ENCODE measurements at regions not wholly inside any gene's neighbourhood (a gene's known extent, or its start where the extent isn't known, plus 50 kb on each side); places are given as distances from the start of the nearest gene placed in this dataset.
A peak's percentile ranks its signal among the peaks of the same experiment; 100 is the strongest.

DNA sequence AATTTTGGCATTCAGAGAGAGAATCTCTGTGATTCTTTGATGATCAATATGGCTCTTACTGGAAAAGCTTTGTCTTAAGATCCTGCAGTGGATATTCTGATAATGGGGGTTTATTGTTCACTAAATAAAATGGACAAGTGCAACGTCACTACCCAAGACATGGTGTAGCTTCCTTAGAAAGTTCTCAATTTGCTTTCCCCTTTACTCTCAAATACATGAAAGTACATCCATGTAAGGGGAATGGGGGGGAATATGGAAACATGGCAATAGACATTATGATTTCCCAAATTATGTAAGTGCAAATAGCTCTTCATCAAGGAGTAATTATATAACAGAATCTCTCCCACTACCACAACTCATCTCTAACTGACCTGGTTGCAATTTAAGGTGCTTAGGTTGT lies 126.3 kb upstream of the DPYD start:
- peaks cover 71% of the 10 kb centered on the region for H3K27me3 ChIP-seq
- intact Hi-C loops (cut with DNase I) = no loop called here

DNA sequence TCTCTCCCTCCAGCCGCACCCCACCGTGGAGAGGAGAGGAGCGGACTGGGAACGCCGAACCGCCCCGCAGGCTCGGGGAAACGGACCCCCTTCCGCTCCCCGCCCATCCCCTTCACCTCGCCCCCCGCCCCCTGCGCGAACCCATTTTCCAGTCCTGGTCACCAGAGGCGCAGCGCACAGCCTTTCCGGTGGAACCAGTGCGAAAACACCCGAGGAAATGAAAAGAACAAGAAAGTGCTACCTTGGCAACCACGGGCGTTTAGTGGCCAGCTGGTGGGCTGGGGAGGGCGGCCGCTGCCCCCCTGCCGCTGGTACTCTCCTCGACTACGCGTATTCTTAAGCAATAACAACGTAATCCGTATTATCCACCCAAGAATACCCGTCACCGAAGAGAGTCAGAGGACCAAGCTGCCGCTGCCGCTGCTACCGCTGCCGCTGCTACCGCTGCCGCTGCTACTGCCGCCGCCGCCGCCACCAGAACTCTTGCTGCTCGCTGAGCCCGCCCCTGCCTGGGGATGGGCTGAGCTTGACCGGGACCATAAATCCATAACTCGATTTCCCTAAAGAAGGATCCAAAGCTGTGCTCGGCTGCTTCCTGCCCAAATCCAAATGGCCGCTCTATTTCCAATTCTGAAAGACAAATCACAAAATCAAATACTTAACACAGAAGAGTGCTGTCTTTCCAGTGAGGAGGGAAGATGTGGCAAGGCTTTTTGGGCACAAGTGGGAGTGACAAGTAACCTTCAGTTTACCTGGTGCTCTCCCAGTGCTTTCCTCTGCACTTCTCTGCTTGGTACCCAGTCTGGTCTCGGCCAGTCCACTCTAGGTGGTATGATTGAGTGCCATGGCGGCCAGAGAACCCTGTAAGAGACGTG lies 125.2 kb upstream of the DPYD start:
- no peak for DNase-seq
- intact Hi-C loops (cut with DNase I) = no loop called here
- peak overlapping the region; percentile 48 for H3K4me3 ChIP-seq
- no peaks in the 10 kb centered on the region for H3K9me3 ChIP-seq
- H3K27me3 ChIP-seq = peaks cover 77% of the 10 kb centered on the region
- H3K27ac ChIP-seq = no peak overlapping the region
- H3K4me1 ChIP-seq = peaks cover 6% of the 10 kb centered on the region
- ATAC-seq = no peak
- TF ChIP-seq, protein P1, sequence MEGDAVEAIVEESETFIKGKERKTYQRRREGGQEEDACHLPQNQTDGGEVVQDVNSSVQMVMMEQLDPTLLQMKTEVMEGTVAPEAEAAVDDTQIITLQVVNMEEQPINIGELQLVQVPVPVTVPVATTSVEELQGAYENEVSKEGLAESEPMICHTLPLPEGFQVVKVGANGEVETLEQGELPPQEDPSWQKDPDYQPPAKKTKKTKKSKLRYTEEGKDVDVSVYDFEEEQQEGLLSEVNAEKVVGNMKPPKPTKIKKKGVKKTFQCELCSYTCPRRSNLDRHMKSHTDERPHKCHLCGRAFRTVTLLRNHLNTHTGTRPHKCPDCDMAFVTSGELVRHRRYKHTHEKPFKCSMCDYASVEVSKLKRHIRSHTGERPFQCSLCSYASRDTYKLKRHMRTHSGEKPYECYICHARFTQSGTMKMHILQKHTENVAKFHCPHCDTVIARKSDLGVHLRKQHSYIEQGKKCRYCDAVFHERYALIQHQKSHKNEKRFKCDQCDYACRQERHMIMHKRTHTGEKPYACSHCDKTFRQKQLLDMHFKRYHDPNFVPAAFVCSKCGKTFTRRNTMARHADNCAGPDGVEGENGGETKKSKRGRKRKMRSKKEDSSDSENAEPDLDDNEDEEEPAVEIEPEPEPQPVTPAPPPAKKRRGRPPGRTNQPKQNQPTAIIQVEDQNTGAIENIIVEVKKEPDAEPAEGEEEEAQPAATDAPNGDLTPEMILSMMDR (IDR thresholded peaks at IDR 0.05) = no peak
- no peaks in the 10 kb centered on the region for H3K36me3 ChIP-seq

More for the DNA sequence above, 126.3 kb upstream of the DPYD start:
- Histone ChIP-seq H3K27ac (no peak overlapping the region), H3K9me3 (no peaks in the 10 kb centered on the region), H3K4me3 (no peak overlapping the region), H3K36me3 (no peaks in the 10 kb centered on the region), H3K4me1 (peaks cover 6% of the 10 kb centered on the region)
- TF ChIP-seq, protein P1 (IDR thresholded peaks at IDR 0.05) = no peak
- no peak for ATAC-seq
- DNase-seq = no peak

DNA sequence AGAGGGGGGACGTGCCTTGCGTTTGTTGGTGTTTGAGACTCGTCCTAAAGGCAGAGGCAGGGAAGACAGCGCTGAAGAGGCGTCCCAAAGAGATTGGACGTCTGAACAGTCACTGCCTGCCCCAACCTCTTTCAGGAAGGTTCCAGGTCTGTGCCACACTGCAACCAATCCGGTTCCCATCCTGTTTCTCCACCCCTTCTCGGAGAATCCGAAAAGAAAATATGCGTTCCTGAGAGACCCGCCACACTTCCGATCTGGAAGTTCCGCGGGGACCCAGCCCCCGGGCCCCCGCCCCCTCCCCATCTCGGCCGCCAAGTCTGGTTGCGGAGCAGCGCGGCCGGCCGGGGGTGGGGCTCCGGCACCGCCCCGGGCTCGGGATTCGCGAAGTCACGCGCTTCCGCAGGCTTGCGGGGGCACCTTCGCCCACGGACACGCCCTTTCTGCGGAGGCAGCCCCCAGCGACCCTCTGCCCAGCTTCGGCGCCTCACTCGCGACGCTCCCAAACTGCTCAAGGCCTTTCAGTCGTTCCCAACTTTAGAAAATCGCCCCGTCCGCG lies 124.5 kb upstream of the DPYD start:
- ATAC-seq = peak; percentile 33
- intact Hi-C loops (cut with DNase I) = no loop called here
- no peaks in the 10 kb centered on the region for H3K36me3 ChIP-seq
- TF ChIP-seq, protein P1 (IDR thresholded peaks at IDR 0.05) = no peak
- DNase-seq = no peak
- H3K9me3 ChIP-seq = no peaks in the 10 kb centered on the region
- H3K4me1 ChIP-seq = peaks cover 6% of the 10 kb centered on the region
- H3K27me3 ChIP-seq = peaks cover 73% of the 10 kb centered on the region
- no peak overlapping the region for H3K27ac ChIP-seq
- H3K4me3 ChIP-seq = peak overlapping the region; percentile 48

DNA sequence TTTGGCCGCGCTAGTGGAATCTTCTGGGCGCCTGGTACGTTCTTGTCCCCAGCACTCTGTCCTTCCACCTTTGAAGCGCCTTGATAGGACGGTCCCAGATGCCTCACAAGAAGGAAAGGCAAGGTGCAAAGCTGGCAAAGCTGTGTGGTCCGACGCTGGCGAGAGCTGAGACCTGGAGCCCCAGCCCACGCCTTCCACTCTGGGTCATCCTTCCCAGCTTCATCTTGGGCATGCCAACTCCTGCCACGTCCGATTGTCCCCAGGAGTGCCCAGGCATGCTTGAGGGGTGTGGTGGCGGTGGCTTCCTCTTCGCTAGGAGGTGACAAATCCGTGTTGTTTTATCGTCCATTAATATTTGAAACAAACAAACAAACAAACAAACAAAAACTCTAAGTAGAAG lies 123.9 kb upstream of the DPYD start:
- H3K36me3 ChIP-seq = no peaks in the 10 kb centered on the region
- no peaks in the 10 kb centered on the region for H3K9me3 ChIP-seq
- H3K4me3 ChIP-seq = peak overlapping the region; percentile 48
- no peak for ATAC-seq
- H3K27ac ChIP-seq = no peak overlapping the region
- H3K27me3 ChIP-seq = peaks cover 68% of the 10 kb centered on the region
- intact Hi-C loops (cut with DNase I) = no loop called here
- DNase-seq = no peak
- TF ChIP-seq, protein P1 (IDR thresholded peaks at IDR 0.05) = no peak
- peaks cover 6% of the 10 kb centered on the region for H3K4me1 ChIP-seq

DNA sequence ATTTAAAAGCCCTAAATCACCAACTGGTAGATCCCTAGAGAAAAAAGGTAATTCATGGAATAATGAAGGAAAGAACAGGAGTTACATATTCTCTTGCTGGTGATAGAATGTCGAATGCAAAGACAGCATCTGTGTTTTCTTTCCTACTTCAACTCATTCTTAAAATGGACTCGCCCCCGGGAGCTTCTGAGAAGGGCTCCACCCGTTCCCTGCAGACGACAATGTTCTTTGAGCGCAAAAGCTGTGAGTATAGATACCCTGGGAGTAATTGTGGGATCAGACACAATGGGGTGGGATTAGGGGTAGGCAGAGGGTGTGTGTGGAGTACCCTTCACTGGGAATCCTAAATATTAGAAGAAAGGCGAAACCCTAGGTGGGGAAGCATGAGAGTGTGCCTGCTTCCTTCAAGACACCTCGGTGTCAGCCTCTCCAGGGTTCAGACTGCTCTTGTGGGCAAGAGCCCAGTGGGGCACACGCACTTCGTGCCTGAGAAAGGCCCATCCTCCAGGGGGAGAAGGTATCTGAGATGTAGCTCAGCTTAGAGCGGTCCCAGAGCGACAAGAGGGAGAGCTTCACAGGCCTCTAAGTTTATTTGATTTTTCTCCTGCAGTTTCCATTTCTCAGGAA lies 123.3 kb upstream of the DPYD start:
- intact Hi-C loops (cut with DNase I) = no loop called here

More for the DNA sequence above, 123.3 kb upstream of the DPYD start:
- peaks cover 62% of the 10 kb centered on the region for H3K27me3 ChIP-seq
- H3K9me3 ChIP-seq = no peaks in the 10 kb centered on the region
- peaks cover 6% of the 10 kb centered on the region for H3K4me1 ChIP-seq
- no peak overlapping the region for H3K27ac ChIP-seq
- no peak overlapping the region for H3K4me3 ChIP-seq
- no peaks in the 10 kb centered on the region for H3K36me3 ChIP-seq
- ATAC-seq (no peak), DNase-seq (no peak)
- TF ChIP-seq, protein P1 (IDR thresholded peaks at IDR 0.05) = no peak
